ENCODE measurements at regions not wholly inside any gene's neighbourhood (a gene's known extent, or its start where the extent isn't known, plus 50 kb on each side); places are given as distances from the start of the nearest gene placed in this dataset.
A peak's percentile ranks its signal among the peaks of the same experiment; 100 is the strongest.

- no peak for DNase-seq
Measured at GRCh38 chr13:50400035-50400726, 384.9 kb downstream of the KCNRG start.

GRCh38 chr13:50401049-50401505 is 385.8 kb downstream of the KCNRG start:
- peak; percentile 16 to 60 for DNase-seq

GRCh38 chr13:50401721-50402465 is 386.6 kb downstream of the KCNRG start:
- peak; percentile 44 to 58 for DNase-seq

- DNase-seq: no peak
Measured at GRCh38 chr13:50403311-50403710, 388.1 kb downstream of the KCNRG start.

- no peak for DNase-seq
Measured at GRCh38 chr13:50404116-50404515, 388.9 kb downstream of the KCNRG start.

- no peak for DNase-seq
Measured at GRCh38 chr13:50404769-50405168, 389.5 kb downstream of the KCNRG start.

- no peak for DNase-seq
Measured at GRCh38 chr13:50406831-50407230, 391.6 kb downstream of the KCNRG start.

- no peak for DNase-seq
Measured at GRCh38 chr13:50408068-50408467, 392.8 kb downstream of the KCNRG start.

- no peak for DNase-seq
Measured at GRCh38 chr13:50409220-50409619, 394.0 kb downstream of the KCNRG start.

GRCh38 chr13:50410921-50411746 is 395.9 kb downstream of the KCNRG start:
- no peak for DNase-seq

- DNase-seq: no peak
Measured at GRCh38 chr13:50412046-50412617, 396.9 kb downstream of the KCNRG start.

GRCh38 chr13:50414640-50415039 is 399.4 kb downstream of the KCNRG start:
- no peak for DNase-seq

- no peak for DNase-seq
Measured at GRCh38 chr13:50415428-50415827, 400.2 kb downstream of the KCNRG start.

GRCh38 chr13:50417597-50417996 is 402.4 kb downstream of the KCNRG start:
- no peak for DNase-seq

- no peak for DNase-seq
Measured at GRCh38 chr13:50419331-50419865, 404.2 kb downstream of the KCNRG start.

- DNase-seq: no peak
Measured at GRCh38 chr13:50419896-50420295, 404.7 kb downstream of the KCNRG start.

- DNase-seq: no peak
Measured at GRCh38 chr13:50420718-50421472, 405.7 kb downstream of the KCNRG start.

- DNase-seq: no peak
Measured at GRCh38 chr13:50421473-50422130, 406.4 kb downstream of the KCNRG start.

GRCh38 chr13:50422181-50423148 is 407.2 kb downstream of the KCNRG start:
- DNase-seq: no peak

- DNase-seq: no peak
Measured at GRCh38 chr13:50424993-50425392, 409.7 kb downstream of the KCNRG start.

All from inflammatory macrophage treated with lipopolysaccharide for 1 hour (primary cell).